Mammary epithelial cell (primary cell): ENCODE measurements at regions not wholly inside any gene's neighbourhood (a gene's known extent, or its start where the extent isn't known, plus 50 kb on each side); places are given as distances from the start of the nearest gene placed in this dataset.
"Not testable (repeated sequence)": the region's sequence is repeated elsewhere in the genome, so short reads cannot be mapped to it uniquely, and the experiment has no call there.

Experiments used
- CTCF ChIP-seq, 2 donors: IDR thresholded peaks in 1 of 2; conservative IDR thresholded peaks in 1 of 2; 2 replicates each; pipeline ENCODE4 v1.5.1; 2011 to 2012; ENCODE audit warnings: inconsistent platforms in 2 of 2, low read length in 2 of 2, mild to moderate bottlenecking in 2 of 2, control low read depth in 1 of 2, low read depth in 1 of 2; ENCODE audit not compliant: insufficient read depth in 1 of 2; ENCODE audit errors: extremely low read depth in 1 of 2
- EZH2 ChIP-seq: IDR thresholded peaks from 2 replicates; pipeline ENCODE4 v1.6.1; 2012; ENCODE audit warnings: low read length, inconsistent platforms, borderline replicate concordance

GRCh38 chr21:6021717-6022270 lies 4499.6 kb upstream of the TPTE start:
- TF ChIP-seq CTCF (conservative IDR thresholded peaks at IDR 0.05 in 1 of 2, IDR thresholded peaks at IDR 0.05 in 1 of 2; ENCODE audit: extremely low read depth in 1 of 2, insufficient read depth in 1 of 2, low read depth in 1 of 2, low read length in 2 of 2); EZH2: not testable (repeated sequence)
